ENCODE measurements at regions not wholly inside any gene's neighbourhood (a gene's known extent, or its start where the extent isn't known, plus 50 kb on each side); places are given as distances from the start of the nearest gene placed in this dataset.

- no peak overlapping the region for H3K27ac ChIP-seq
- intact Hi-C loops (cut with DNase I), result no loop called here
- H3K9me3 ChIP-seq, result no peaks in the 10 kb centered on the region
- peaks cover 10% of the 10 kb centered on the region for H3K4me1 ChIP-seq
- TF ChIP-seq, protein P1, sequence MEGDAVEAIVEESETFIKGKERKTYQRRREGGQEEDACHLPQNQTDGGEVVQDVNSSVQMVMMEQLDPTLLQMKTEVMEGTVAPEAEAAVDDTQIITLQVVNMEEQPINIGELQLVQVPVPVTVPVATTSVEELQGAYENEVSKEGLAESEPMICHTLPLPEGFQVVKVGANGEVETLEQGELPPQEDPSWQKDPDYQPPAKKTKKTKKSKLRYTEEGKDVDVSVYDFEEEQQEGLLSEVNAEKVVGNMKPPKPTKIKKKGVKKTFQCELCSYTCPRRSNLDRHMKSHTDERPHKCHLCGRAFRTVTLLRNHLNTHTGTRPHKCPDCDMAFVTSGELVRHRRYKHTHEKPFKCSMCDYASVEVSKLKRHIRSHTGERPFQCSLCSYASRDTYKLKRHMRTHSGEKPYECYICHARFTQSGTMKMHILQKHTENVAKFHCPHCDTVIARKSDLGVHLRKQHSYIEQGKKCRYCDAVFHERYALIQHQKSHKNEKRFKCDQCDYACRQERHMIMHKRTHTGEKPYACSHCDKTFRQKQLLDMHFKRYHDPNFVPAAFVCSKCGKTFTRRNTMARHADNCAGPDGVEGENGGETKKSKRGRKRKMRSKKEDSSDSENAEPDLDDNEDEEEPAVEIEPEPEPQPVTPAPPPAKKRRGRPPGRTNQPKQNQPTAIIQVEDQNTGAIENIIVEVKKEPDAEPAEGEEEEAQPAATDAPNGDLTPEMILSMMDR (IDR thresholded peaks at IDR 0.05), result no peak
- no peaks in the 10 kb centered on the region for H3K27me3 ChIP-seq (ENCODE audit: low read depth)
- H3K36me3 ChIP-seq, result no peaks in the 10 kb centered on the region
- ATAC-seq (peak in 1 of 2 donors; percentile 58), DNase-seq (no peak)
- no peak overlapping the region for H3K4me3 ChIP-seq
These were observed 437.8 kb downstream of the PLK2 start for GRCh38 chr5:58022055-58022454.

DNA sequence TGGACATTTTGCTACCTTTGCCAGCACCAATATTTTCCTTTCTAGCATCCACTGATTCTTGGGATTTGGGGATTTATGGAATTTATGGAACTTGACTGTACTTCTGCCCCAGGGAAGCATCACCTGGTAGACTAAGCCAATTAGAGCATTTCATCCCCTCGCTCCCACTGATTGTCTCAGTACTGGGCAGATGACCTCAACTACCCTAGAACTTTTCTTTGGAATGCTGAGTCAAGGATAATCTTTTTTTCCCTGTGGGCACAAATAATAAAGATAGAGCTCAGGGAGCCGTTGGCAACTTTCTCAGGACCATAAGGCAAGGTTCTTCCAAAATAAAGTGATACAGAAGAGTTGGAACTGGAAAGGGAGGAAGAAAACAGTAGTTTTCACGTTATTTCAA is 438.4 kb downstream of the PLK2 start:
- H3K27me3 ChIP-seq (ENCODE audit: low read depth), result no peaks in the 10 kb centered on the region
- ATAC-seq (no peak), DNase-seq (no peak)
- TF ChIP-seq, protein P1 (IDR thresholded peaks at IDR 0.05), result no peak
- no peaks in the 10 kb centered on the region for H3K36me3 ChIP-seq
- H3K27ac ChIP-seq, result no peak overlapping the region
- intact Hi-C loops (cut with DNase I), result no loop called here
- H3K4me3 ChIP-seq, result no peak overlapping the region
- H3K9me3 ChIP-seq, result no peaks in the 10 kb centered on the region
- peaks cover 10% of the 10 kb centered on the region for H3K4me1 ChIP-seq

DNA sequence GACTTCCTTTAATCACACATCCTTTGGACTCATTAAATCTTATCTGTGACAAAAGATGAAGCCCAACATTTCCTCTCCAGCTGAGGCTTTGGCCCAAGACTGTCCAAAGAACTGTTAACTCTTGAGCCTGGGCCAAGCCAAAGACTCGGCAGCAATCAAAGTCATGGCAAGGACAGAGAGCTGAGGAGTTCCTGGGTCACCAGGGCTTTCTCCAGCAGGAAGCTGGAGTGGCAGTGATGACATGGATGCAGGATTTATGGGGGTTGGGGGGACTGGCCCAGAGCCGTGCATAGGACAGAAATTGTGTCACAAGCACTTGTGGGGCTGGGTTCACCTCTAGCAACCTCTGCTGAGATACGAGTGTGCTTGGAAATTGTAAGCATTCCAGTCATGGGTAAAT is 440.3 kb downstream of the PLK2 start:
- no peak overlapping the region for H3K27ac ChIP-seq
- intact Hi-C loops (cut with DNase I), result no loop called here
- peaks cover 10% of the 10 kb centered on the region for H3K4me1 ChIP-seq
- ATAC-seq, result peak; percentile 49 to 76
- no peaks in the 10 kb centered on the region for H3K36me3 ChIP-seq
- DNase-seq, result no peak
- no peaks in the 10 kb centered on the region for H3K27me3 ChIP-seq (ENCODE audit: low read depth)
- no peaks in the 10 kb centered on the region for H3K9me3 ChIP-seq
- H3K4me3 ChIP-seq, result no peak overlapping the region
- TF ChIP-seq, protein P1 (IDR thresholded peaks at IDR 0.05), result no peak

DNA sequence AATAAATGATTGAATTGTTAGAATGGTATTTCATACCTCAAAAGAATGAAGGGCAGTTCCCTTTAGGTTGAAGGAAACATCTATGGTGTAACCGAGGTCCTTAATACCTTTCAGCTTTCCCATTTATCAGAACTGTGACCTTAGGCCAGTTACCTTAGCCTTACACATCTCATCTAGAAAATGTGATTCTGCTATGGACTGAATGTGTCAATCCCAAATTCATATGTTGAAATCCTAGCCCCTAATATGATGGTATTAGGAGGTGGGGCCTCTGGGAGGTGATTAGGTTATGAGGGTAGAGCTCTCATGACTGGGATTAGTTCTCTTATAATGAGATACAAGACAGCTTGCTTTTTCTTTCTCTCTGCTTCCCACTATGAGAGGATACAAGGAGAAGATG is 441.9 kb downstream of the PLK2 start:
- Histone ChIP-seq H3K36me3 (no peaks in the 10 kb centered on the region), H3K4me3 (no peak overlapping the region), H3K27ac (no peak overlapping the region), H3K27me3 (ENCODE audit: low read depth) (no peaks in the 10 kb centered on the region), H3K9me3 (no peaks in the 10 kb centered on the region), H3K4me1 (peaks cover 10% of the 10 kb centered on the region)
- TF ChIP-seq, protein P1 (IDR thresholded peaks at IDR 0.05), result no peak
- intact Hi-C loops (cut with DNase I), result no loop called here
- ATAC-seq (no peak), DNase-seq (no peak)

- Histone ChIP-seq H3K27ac (no peak overlapping the region), H3K27me3 (ENCODE audit: low read depth) (no peaks in the 10 kb centered on the region), H3K36me3 (no peaks in the 10 kb centered on the region), H3K4me1 (peaks cover 10% of the 10 kb centered on the region), H3K9me3 (no peaks in the 10 kb centered on the region), H3K4me3 (no peak overlapping the region)
- TF ChIP-seq, protein P1 (IDR thresholded peaks at IDR 0.05), result no peak
- DNase-seq, result no peak
- no peak for ATAC-seq
- intact Hi-C loops (cut with DNase I), result no loop called here
These were observed 443.0 kb downstream of the PLK2 start for GRCh38 chr5:58016877-58017276.

GRCh38 chr5:58016358-58016757 is 443.5 kb downstream of the PLK2 start:
- ATAC-seq (peak in 1 of 2 donors; percentile 63), DNase-seq (no peak)
- intact Hi-C loops (cut with DNase I), result no loop called here
- TF ChIP-seq, protein P1 (IDR thresholded peaks at IDR 0.05), result no peak
- no peaks in the 10 kb centered on the region for H3K27me3 ChIP-seq (ENCODE audit: low read depth)
- H3K27ac ChIP-seq, result no peak overlapping the region
- no peak overlapping the region for H3K4me3 ChIP-seq
- H3K9me3 ChIP-seq, result no peaks in the 10 kb centered on the region
- no peaks in the 10 kb centered on the region for H3K36me3 ChIP-seq
- peaks cover 10% of the 10 kb centered on the region for H3K4me1 ChIP-seq

All from lower lobe of right lung (tissue), 2 donors.